ENCODE measurements at regions not wholly inside any gene's neighbourhood (a gene's known extent, or its start where the extent isn't known, plus 50 kb on each side); places are given as distances from the start of the nearest gene placed in this dataset.

DNA sequence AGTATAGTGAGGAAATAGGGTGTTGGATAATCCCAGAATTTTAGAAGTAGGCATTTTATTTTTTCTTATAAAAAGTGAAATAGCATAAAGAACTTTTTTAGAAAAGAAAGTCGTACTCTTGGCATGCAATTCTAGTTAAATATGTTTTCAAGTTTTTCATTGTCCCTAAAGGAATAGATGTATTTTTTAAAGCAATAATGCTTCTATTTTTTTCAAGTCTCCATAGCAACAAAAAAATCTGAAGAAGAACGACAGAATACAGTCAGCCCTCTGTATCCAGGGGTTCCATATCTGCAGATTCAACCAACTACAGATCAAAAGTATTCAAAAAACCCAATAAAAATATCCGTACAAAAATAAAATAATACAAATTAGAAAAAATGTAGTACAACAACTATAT, 538.2 kb downstream of the GLUD2 start:
- TF ChIP-seq, protein P1, sequence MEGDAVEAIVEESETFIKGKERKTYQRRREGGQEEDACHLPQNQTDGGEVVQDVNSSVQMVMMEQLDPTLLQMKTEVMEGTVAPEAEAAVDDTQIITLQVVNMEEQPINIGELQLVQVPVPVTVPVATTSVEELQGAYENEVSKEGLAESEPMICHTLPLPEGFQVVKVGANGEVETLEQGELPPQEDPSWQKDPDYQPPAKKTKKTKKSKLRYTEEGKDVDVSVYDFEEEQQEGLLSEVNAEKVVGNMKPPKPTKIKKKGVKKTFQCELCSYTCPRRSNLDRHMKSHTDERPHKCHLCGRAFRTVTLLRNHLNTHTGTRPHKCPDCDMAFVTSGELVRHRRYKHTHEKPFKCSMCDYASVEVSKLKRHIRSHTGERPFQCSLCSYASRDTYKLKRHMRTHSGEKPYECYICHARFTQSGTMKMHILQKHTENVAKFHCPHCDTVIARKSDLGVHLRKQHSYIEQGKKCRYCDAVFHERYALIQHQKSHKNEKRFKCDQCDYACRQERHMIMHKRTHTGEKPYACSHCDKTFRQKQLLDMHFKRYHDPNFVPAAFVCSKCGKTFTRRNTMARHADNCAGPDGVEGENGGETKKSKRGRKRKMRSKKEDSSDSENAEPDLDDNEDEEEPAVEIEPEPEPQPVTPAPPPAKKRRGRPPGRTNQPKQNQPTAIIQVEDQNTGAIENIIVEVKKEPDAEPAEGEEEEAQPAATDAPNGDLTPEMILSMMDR (IDR thresholded peaks at IDR 0.05; ENCODE audit: borderline replicate concordance, extremely low read depth, low read length, poor library complexity, severe bottlenecking) = no peak
- TF ChIP-seq EZH2 (IDR thresholded peaks at IDR 0.05; ENCODE audit: borderline replicate concordance, low read depth, low read length, severe bottlenecking) = no peak

Measured in DND-41 (cell line).